ENCODE measurements at regions not wholly inside any gene's neighbourhood (a gene's known extent, or its start where the extent isn't known, plus 50 kb on each side); places are given as distances from the start of the nearest gene placed in this dataset.

- no peak overlapping the region for H3K4me3 Mint-ChIP-seq
- no peaks in the 10 kb centered on the region for H3K4me1 Mint-ChIP-seq (ENCODE audit: unreplicated experiment)
- H3K9me3 Mint-ChIP-seq: peaks cover 10% of the 10 kb centered on the region
- H3K27ac Mint-ChIP-seq: no peak overlapping the region
- no peaks in the 10 kb centered on the region for H3K36me3 Mint-ChIP-seq
- H3K27me3 Mint-ChIP-seq: peaks cover 5% of the 10 kb centered on the region
- no peak for TF ChIP-seq CTCF (conservative IDR thresholded peaks at IDR 0.05)
- no peak for DNase-seq (ENCODE audit: extremely low spot score, unreplicated experiment)
Measured at GRCh38 chr17:83144421-83145357, 65.3 kb downstream of the METRNL start.

GRCh38 chr17:83145358-83145738, 65.9 kb downstream of the METRNL start:
- Mint-ChIP-seq H3K9me3 (peaks cover 10% of the 10 kb centered on the region), H3K4me3 (no peak overlapping the region), H3K36me3 (no peaks in the 10 kb centered on the region), H3K4me1 (ENCODE audit: unreplicated experiment) (no peaks in the 10 kb centered on the region), H3K27me3 (peaks cover 5% of the 10 kb centered on the region), H3K27ac (no peak overlapping the region)
- no peak for TF ChIP-seq CTCF (conservative IDR thresholded peaks at IDR 0.05)
- no peak for DNase-seq (ENCODE audit: extremely low spot score, unreplicated experiment)

GRCh38 chr17:83145831-83146230, 66.4 kb downstream of the METRNL start:
- no peak for DNase-seq (ENCODE audit: extremely low spot score, unreplicated experiment)
- H3K27me3 Mint-ChIP-seq: peaks cover 5% of the 10 kb centered on the region
- H3K27ac Mint-ChIP-seq: no peak overlapping the region
- no peak for TF ChIP-seq CTCF (conservative IDR thresholded peaks at IDR 0.05)
- peaks cover 2% of the 10 kb centered on the region for H3K4me1 Mint-ChIP-seq (ENCODE audit: unreplicated experiment)
- no peak overlapping the region for H3K4me3 Mint-ChIP-seq
- H3K36me3 Mint-ChIP-seq: no peaks in the 10 kb centered on the region
- peaks cover 10% of the 10 kb centered on the region for H3K9me3 Mint-ChIP-seq

GRCh38 chr17:83146347-83146746, 66.9 kb downstream of the METRNL start:
- no peak for DNase-seq (ENCODE audit: extremely low spot score, unreplicated experiment)

GRCh38 chr17:83147280-83147679, 67.9 kb downstream of the METRNL start:
- TF ChIP-seq CTCF (conservative IDR thresholded peaks at IDR 0.05): no peak
- DNase-seq (ENCODE audit: extremely low spot score, unreplicated experiment): no peak
- Mint-ChIP-seq H3K4me3 (no peak overlapping the region), H3K27ac (no peak overlapping the region), H3K36me3 (no peaks in the 10 kb centered on the region), H3K9me3 (peaks cover 5% of the 10 kb centered on the region), H3K4me1 (ENCODE audit: unreplicated experiment) (peaks cover 12% of the 10 kb centered on the region), H3K27me3 (peaks cover 12% of the 10 kb centered on the region)

More at GRCh38 chr17:83146347-83146746, 66.9 kb downstream of the METRNL start:
- Mint-ChIP-seq H3K4me1 (ENCODE audit: unreplicated experiment) (peaks cover 7% of the 10 kb centered on the region), H3K9me3 (peaks cover 10% of the 10 kb centered on the region), H3K36me3 (no peaks in the 10 kb centered on the region), H3K4me3 (no peak overlapping the region), H3K27me3 (peaks cover 8% of the 10 kb centered on the region), H3K27ac (no peak overlapping the region)
- no peak for TF ChIP-seq CTCF (conservative IDR thresholded peaks at IDR 0.05)

Data from type B pancreatic cell (in vitro differentiated cells).